NB4 (cell line): ENCODE measurements at regions not wholly inside any gene's neighbourhood (a gene's known extent, or its start where the extent isn't known, plus 50 kb on each side); places are given as distances from the start of the nearest gene placed in this dataset.

Experiments used
- CTCF ChIP-seq: IDR thresholded peaks from one replicate; pipeline ENCODE4 v1.5.1; 2012; ENCODE audit warnings: low read depth, low read length
- MAX ChIP-seq: IDR thresholded peaks from 2 replicates; pipeline ENCODE4 v1.6.1; 2011; ENCODE audit warnings: low read depth, low read length
- POLR2A ChIP-seq: IDR thresholded peaks from 2 replicates; pipeline ENCODE4 v1.6.1; 2011; ENCODE audit warnings: mild to moderate bottlenecking; ENCODE audit not compliant: insufficient read length; ENCODE audit errors: extremely low read depth

- TF ChIP-seq CTCF: no peak
- no peak for TF ChIP-seq POLR2A
- TF ChIP-seq MAX: no peak
These were observed 531.5 kb upstream of the FRG1 start for GRCh38 chr4:189409158-189409557.
